Astrocyte (in vitro differentiated cells and primary cell): ENCODE measurements at regions not wholly inside any gene's neighbourhood (a gene's known extent, or its start where the extent isn't known, plus 50 kb on each side); places are given as distances from the start of the nearest gene placed in this dataset.

Source experiments
- CTCF ChIP-seq: IDR thresholded peaks from 2 replicates; pipeline ENCODE4 v1.5.1; 2011; ENCODE audit warnings: low read depth, mild to moderate bottlenecking, inconsistent platforms, low read length, moderate library complexity; ENCODE audit not compliant: insufficient read depth
- EZH2 ChIP-seq: IDR thresholded peaks from 2 replicates; pipeline ENCODE4 v1.6.1; 2012; ENCODE audit warnings: mild to moderate bottlenecking, low read length, inconsistent platforms; ENCODE audit not compliant: insufficient read depth

- TF ChIP-seq CTCF = no peak
- TF ChIP-seq EZH2 = no peak
Observed at GRCh38 chr3:180469149-180469548, 132.8 kb upstream of the TTC14 start.
